WTC11 (cell line): ENCODE measurements at regions not wholly inside any gene's neighbourhood (a gene's known extent, or its start where the extent isn't known, plus 50 kb on each side); places are given as distances from the start of the nearest gene placed in this dataset.

Source experiments
- ATAC-seq: fragments of 200-7000 bp; cut with Tn5 transposase; 2 replicates; pipeline ENCODE4 v1.10.0; 2021; ENCODE audit warnings: mild to moderate bottlenecking, moderate library complexity
- CTCF ChIA-PET: fragments of 300-600 bp; sonication (Branson Sonifier 250); formaldehyde crosslinking; loops from one replicate; lab custom pipeline; 2021; ENCODE audit warnings: antibody characterized with exemption; lab: Charles Lee
- POLR2A ChIA-PET: fragments of 350-600 bp; sonication (Branson Sonifier 250); formaldehyde crosslinking; loops from one replicate; lab custom pipeline; 2021; ENCODE audit warnings: antibody characterized with exemption; lab: Charles Lee
- DNase-seq: peaks from one replicate; pipeline ENCODE4 v3.0.0; 2021; ENCODE audit warnings: low spot score
- H3K27ac Mint-ChIP-seq: 2 replicates; pipeline ENCODE4 v1.8.0; 2021; ENCODE audit warnings: mixed read lengths
- H3K27me3 Mint-ChIP-seq: 2 replicates; pipeline ENCODE4 v1.8.0; 2021; ENCODE audit warnings: low read depth, mild to moderate bottlenecking, moderate library complexity, mixed read lengths
- H3K36me3 Mint-ChIP-seq: 2 replicates; pipeline ENCODE4 v1.8.0; 2021; ENCODE audit warnings: mixed read lengths
- H3K4me1 Mint-ChIP-seq: 2 replicates; pipeline ENCODE4 v1.8.0; 2022; ENCODE audit warnings: mixed read lengths
- H3K4me3 Mint-ChIP-seq: 2 replicates; pipeline ENCODE4 v1.8.0; 2021; ENCODE audit warnings: mild to moderate bottlenecking, moderate library complexity, mixed read lengths
- H3K9me3 Mint-ChIP-seq: 2 replicates; pipeline ENCODE4 v1.8.0; 2021; ENCODE audit warnings: mixed read lengths
- CREM ChIP-seq: sonication (generic); formaldehyde crosslinking; IDR thresholded peaks from 2 replicates; pipeline ENCODE4 v1.8.1; 2022; ENCODE audit warnings: mild to moderate bottlenecking, missing genetic modification reagents, moderate library complexity
- FOXK1 ChIP-seq: sonication (generic); formaldehyde crosslinking; IDR thresholded peaks from 2 replicates; pipeline ENCODE4 v1.8.0; 2022; ENCODE audit warnings: mild to moderate bottlenecking, moderate library complexity, missing genetic modification reagents
- HMGA2 ChIP-seq: fragments of 250-450 bp; sonication (Bioruptor Pico); IDR thresholded peaks from 2 replicates; pipeline ENCODE4 v1.4.0; 2021; ENCODE audit warnings: mild to moderate bottlenecking, moderate library complexity
- JAZF1 ChIP-seq: fragments of 250-450 bp; sonication (Bioruptor Pico); IDR thresholded peaks from 2 replicates; pipeline ENCODE4 v1.9.0; 2021; ENCODE audit warnings: moderate library complexity, mild to moderate bottlenecking, inconsistent platforms
- MXD4 ChIP-seq: fragments of 250-450 bp; sonication (Bioruptor Pico); IDR thresholded peaks from 2 replicates; pipeline ENCODE4 v1.8.0; 2021; ENCODE audit warnings: mild to moderate bottlenecking, moderate library complexity, borderline replicate concordance
- TEAD1 ChIP-seq: sonication (generic); formaldehyde crosslinking; IDR thresholded peaks from 2 replicates; pipeline ENCODE4 v1.8.0; 2022; ENCODE audit warnings: mild to moderate bottlenecking, missing genetic modification reagents
- ZNF121 ChIP-seq: sonication (generic); formaldehyde crosslinking; IDR thresholded peaks from 2 replicates; pipeline ENCODE4 v1.8.0; 2023; ENCODE audit warnings: missing genetic modification reagents
- ZNF232 ChIP-seq: sonication (generic); formaldehyde crosslinking; IDR thresholded peaks from 2 replicates; pipeline ENCODE4 v1.8.0; 2022; ENCODE audit warnings: mild to moderate bottlenecking, missing genetic modification reagents
- ZNF396 ChIP-seq: fragments of 250-450 bp; sonication (Bioruptor Pico); IDR thresholded peaks from 2 replicates; pipeline ENCODE4 v1.8.0; 2021; ENCODE audit warnings: mild to moderate bottlenecking, moderate library complexity, borderline replicate concordance
- ZNF423 ChIP-seq: fragments of 250-450 bp; sonication (Bioruptor Pico); IDR thresholded peaks from 2 replicates; pipeline ENCODE4 v2.1.2; 2022; ENCODE audit warnings: mild to moderate bottlenecking, moderate library complexity
- TF ChIP-seq, protein P1 (sequence below): sonication (generic); formaldehyde crosslinking; IDR thresholded peaks from 2 replicates; pipeline ENCODE4 v1.8.1; 2022; ENCODE audit warnings: mild to moderate bottlenecking, missing genetic modification reagents, moderate library complexity, borderline replicate concordance
- TF ChIP-seq, protein P2 (sequence below): sonication (generic); formaldehyde crosslinking; IDR thresholded peaks from 2 replicates; pipeline ENCODE4 v1.8.0; 2022; ENCODE audit warnings: mild to moderate bottlenecking, missing genetic modification reagents
- TF ChIP-seq, protein P3 (sequence below): fragments of 250-450 bp; sonication (Bioruptor Pico); IDR thresholded peaks from 2 replicates; pipeline ENCODE4 v1.8.0; 2021; ENCODE audit warnings: mild to moderate bottlenecking
- TF ChIP-seq, protein P4 (sequence below): fragments of 250-450 bp; sonication (Bioruptor Pico); IDR thresholded peaks from 2 replicates; pipeline ENCODE4 v1.9.0; 2021; ENCODE audit warnings: moderate library complexity, mild to moderate bottlenecking, inconsistent platforms, borderline replicate concordance
- TF ChIP-seq, protein P5 (sequence below): sonication (generic); formaldehyde crosslinking; IDR thresholded peaks from 2 replicates; pipeline ENCODE4 v1.8.0; 2022; ENCODE audit warnings: missing genetic modification reagents
- TF ChIP-seq, protein P6 (sequence below): sonication (generic); formaldehyde crosslinking; IDR thresholded peaks from 2 replicates; pipeline ENCODE4 v1.8.1; 2022; ENCODE audit warnings: low read depth, mild to moderate bottlenecking, moderate library complexity, missing genetic modification reagents, borderline replicate concordance
- TF ChIP-seq, protein P7 (sequence below): sonication (generic); formaldehyde crosslinking; IDR thresholded peaks from 2 replicates; pipeline ENCODE4 v1.8.0; 2022; ENCODE audit warnings: mild to moderate bottlenecking, missing genetic modification reagents
- TF ChIP-seq, protein P8 (sequence below): sonication (generic); formaldehyde crosslinking; IDR thresholded peaks from 2 replicates; pipeline ENCODE4 v1.8.0; 2022; ENCODE audit warnings: mild to moderate bottlenecking, missing genetic modification reagents
- TF ChIP-seq, protein P9 (sequence below): sonication (generic); formaldehyde crosslinking; IDR thresholded peaks from 2 replicates; pipeline ENCODE4 v1.8.1; 2022; ENCODE audit warnings: missing genetic modification reagents, borderline replicate concordance
- TF ChIP-seq, protein P10 (sequence below): fragments of 200-600 bp; IDR thresholded peaks from 2 replicates; pipeline ENCODE4 v1.8.0; 2022; ENCODE audit warnings: antibody characterized with exemption

DNA sequence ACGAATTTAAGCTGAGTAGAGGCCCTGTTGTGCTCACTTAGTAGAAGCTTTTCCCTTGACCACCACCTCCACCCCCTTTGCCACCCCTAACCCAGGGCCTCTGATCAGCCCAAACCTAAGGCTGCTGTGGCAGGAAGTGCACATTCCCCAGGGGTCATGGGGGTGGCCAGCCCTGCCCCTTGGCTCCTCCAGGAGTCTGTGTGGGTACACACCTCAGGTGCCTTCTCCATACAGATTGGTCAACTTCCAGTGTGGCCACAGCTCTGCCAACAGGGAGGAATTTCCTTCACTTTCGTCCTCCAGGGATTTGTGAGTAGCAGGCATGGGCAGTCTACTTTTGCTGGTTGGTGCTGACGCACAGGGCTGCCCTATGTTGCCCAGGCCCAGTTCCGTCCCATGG is 249.9 kb upstream of the ZNF32 start:
- no peak overlapping the region for H3K27ac Mint-ChIP-seq
- DNase-seq (no peak), ATAC-seq (no peak)
- no peak overlapping the region for H3K4me3 Mint-ChIP-seq
- CTCF ChIA-PET, result interaction anchor here (1.5 to 2.3 kb wide), 2 partner anchors 12 to 13 kb away, joined by 3 to 5 read pairs; no protein-coding TSS in a partner anchor
- H3K27me3 Mint-ChIP-seq, result no peaks in the 10 kb centered on the region
- peaks cover 10% of the 10 kb centered on the region; the same call in 1 of the 2 replicates for H3K9me3 Mint-ChIP-seq
- no peak for TF ChIP-seq FOXK1 (CRISPR knock-in tag)
- no peak for TF ChIP-seq JAZF1 (CRISPR knock-in tag)
- TF ChIP-seq, protein P1, sequence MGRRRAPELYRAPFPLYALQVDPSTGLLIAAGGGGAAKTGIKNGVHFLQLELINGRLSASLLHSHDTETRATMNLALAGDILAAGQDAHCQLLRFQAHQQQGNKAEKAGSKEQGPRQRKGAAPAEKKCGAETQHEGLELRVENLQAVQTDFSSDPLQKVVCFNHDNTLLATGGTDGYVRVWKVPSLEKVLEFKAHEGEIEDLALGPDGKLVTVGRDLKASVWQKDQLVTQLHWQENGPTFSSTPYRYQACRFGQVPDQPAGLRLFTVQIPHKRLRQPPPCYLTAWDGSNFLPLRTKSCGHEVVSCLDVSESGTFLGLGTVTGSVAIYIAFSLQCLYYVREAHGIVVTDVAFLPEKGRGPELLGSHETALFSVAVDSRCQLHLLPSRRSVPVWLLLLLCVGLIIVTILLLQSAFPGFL (CRISPR knock-in tag), result no peak
- TF ChIP-seq ZNF121 (CRISPR knock-in tag), result no peak
- TF ChIP-seq, protein P2, sequence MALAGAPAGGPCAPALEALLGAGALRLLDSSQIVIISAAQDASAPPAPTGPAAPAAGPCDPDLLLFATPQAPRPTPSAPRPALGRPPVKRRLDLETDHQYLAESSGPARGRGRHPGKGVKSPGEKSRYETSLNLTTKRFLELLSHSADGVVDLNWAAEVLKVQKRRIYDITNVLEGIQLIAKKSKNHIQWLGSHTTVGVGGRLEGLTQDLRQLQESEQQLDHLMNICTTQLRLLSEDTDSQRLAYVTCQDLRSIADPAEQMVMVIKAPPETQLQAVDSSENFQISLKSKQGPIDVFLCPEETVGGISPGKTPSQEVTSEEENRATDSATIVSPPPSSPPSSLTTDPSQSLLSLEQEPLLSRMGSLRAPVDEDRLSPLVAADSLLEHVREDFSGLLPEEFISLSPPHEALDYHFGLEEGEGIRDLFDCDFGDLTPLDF (CRISPR knock-in tag), result no peak
- no peak for TF ChIP-seq ZNF396
- TF ChIP-seq, protein P3, sequence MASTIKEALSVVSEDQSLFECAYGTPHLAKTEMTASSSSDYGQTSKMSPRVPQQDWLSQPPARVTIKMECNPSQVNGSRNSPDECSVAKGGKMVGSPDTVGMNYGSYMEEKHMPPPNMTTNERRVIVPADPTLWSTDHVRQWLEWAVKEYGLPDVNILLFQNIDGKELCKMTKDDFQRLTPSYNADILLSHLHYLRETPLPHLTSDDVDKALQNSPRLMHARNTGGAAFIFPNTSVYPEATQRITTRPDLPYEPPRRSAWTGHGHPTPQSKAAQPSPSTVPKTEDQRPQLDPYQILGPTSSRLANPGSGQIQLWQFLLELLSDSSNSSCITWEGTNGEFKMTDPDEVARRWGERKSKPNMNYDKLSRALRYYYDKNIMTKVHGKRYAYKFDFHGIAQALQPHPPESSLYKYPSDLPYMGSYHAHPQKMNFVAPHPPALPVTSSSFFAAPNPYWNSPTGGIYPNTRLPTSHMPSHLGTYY (CRISPR knock-in tag), result no peak
- TF ChIP-seq, protein P4, sequence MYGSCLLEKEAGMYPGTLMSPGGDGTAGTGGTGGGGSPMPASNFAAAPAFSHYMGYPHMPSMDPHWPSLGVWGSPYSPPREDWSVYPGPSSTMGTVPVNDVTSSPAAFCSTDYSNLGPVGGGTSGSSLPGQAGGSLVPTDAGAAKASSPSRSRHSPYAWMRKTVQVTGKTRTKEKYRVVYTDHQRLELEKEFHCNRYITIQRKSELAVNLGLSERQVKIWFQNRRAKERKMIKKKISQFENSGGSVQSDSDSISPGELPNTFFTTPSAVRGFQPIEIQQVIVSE (CRISPR knock-in tag), result no peak
- TF ChIP-seq ZNF423, result no peak
- no peak for TF ChIP-seq ZNF232
- no peak for TF ChIP-seq HMGA2
- TF ChIP-seq, protein P5, sequence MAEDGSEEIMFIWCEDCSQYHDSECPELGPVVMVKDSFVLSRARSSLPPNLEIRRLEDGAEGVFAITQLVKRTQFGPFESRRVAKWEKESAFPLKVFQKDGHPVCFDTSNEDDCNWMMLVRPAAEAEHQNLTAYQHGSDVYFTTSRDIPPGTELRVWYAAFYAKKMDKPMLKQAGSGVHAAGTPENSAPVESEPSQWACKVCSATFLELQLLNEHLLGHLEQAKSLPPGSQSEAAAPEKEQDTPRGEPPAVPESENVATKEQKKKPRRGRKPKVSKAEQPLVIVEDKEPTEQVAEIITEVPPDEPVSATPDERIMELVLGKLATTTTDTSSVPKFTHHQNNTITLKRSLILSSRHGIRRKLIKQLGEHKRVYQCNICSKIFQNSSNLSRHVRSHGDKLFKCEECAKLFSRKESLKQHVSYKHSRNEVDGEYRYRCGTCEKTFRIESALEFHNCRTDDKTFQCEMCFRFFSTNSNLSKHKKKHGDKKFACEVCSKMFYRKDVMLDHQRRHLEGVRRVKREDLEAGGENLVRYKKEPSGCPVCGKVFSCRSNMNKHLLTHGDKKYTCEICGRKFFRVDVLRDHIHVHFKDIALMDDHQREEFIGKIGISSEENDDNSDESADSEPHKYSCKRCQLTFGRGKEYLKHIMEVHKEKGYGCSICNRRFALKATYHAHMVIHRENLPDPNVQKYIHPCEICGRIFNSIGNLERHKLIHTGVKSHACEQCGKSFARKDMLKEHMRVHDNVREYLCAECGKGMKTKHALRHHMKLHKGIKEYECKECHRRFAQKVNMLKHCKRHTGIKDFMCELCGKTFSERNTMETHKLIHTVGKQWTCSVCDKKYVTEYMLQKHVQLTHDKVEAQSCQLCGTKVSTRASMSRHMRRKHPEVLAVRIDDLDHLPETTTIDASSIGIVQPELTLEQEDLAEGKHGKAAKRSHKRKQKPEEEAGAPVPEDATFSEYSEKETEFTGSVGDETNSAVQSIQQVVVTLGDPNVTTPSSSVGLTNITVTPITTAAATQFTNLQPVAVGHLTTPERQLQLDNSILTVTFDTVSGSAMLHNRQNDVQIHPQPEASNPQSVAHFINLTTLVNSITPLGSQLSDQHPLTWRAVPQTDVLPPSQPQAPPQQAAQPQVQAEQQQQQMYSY (CRISPR knock-in tag), result no peak
- no peak for TF ChIP-seq TEAD1 (CRISPR knock-in tag)
- no peak for TF ChIP-seq CREM (CRISPR knock-in tag)
- TF ChIP-seq, protein P6, sequence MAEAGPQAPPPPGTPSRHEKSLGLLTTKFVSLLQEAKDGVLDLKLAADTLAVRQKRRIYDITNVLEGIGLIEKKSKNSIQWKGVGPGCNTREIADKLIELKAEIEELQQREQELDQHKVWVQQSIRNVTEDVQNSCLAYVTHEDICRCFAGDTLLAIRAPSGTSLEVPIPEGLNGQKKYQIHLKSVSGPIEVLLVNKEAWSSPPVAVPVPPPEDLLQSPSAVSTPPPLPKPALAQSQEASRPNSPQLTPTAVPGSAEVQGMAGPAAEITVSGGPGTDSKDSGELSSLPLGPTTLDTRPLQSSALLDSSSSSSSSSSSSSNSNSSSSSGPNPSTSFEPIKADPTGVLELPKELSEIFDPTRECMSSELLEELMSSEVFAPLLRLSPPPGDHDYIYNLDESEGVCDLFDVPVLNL (CRISPR knock-in tag), result no peak
- TF ChIP-seq, protein P7, sequence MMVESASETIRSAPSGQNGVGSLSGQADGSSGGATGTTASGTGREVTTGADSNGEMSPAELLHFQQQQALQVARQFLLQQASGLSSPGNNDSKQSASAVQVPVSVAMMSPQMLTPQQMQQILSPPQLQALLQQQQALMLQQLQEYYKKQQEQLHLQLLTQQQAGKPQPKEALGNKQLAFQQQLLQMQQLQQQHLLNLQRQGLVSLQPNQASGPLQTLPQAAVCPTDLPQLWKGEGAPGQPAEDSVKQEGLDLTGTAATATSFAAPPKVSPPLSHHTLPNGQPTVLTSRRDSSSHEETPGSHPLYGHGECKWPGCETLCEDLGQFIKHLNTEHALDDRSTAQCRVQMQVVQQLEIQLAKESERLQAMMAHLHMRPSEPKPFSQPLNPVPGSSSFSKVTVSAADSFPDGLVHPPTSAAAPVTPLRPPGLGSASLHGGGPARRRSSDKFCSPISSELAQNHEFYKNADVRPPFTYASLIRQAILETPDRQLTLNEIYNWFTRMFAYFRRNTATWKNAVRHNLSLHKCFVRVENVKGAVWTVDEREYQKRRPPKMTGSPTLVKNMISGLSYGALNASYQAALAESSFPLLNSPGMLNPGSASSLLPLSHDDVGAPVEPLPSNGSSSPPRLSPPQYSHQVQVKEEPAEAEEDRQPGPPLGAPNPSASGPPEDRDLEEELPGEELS (CRISPR knock-in tag), result no peak
- TF ChIP-seq, protein P8, sequence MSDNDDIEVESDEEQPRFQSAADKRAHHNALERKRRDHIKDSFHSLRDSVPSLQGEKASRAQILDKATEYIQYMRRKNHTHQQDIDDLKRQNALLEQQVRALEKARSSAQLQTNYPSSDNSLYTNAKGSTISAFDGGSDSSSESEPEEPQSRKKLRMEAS (CRISPR knock-in tag), result no peak
- TF ChIP-seq, protein P9, sequence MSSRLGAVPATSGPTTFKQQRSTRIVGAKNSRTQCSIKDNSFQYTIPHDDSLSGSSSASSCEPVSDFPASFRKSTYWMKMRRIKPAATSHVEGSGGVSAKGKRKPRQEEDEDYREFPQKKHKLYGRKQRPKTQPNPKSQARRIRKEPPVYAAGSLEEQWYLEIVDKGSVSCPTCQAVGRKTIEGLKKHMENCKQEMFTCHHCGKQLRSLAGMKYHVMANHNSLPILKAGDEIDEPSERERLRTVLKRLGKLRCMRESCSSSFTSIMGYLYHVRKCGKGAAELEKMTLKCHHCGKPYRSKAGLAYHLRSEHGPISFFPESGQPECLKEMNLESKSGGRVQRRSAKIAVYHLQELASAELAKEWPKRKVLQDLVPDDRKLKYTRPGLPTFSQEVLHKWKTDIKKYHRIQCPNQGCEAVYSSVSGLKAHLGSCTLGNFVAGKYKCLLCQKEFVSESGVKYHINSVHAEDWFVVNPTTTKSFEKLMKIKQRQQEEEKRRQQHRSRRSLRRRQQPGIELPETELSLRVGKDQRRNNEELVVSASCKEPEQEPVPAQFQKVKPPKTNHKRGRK (CRISPR knock-in tag), result no peak
- TF ChIP-seq, protein P10, sequence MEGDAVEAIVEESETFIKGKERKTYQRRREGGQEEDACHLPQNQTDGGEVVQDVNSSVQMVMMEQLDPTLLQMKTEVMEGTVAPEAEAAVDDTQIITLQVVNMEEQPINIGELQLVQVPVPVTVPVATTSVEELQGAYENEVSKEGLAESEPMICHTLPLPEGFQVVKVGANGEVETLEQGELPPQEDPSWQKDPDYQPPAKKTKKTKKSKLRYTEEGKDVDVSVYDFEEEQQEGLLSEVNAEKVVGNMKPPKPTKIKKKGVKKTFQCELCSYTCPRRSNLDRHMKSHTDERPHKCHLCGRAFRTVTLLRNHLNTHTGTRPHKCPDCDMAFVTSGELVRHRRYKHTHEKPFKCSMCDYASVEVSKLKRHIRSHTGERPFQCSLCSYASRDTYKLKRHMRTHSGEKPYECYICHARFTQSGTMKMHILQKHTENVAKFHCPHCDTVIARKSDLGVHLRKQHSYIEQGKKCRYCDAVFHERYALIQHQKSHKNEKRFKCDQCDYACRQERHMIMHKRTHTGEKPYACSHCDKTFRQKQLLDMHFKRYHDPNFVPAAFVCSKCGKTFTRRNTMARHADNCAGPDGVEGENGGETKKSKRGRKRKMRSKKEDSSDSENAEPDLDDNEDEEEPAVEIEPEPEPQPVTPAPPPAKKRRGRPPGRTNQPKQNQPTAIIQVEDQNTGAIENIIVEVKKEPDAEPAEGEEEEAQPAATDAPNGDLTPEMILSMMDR, result no peak
- no peak for TF ChIP-seq MXD4 (CRISPR knock-in tag)
- no peaks in the 10 kb centered on the region for H3K36me3 Mint-ChIP-seq
- H3K4me1 Mint-ChIP-seq, result no peaks in the 10 kb centered on the region
- POLR2A ChIA-PET, result no interaction called here
